Mucosa of descending colon (tissue), 3 donors: ENCODE measurements at regions not wholly inside any gene's neighbourhood (a gene's known extent, or its start where the extent isn't known, plus 50 kb on each side); places are given as distances from the start of the nearest gene placed in this dataset.

ENCODE experiments used
- ATAC-seq: fragments of 200-7000 bp; cut with Tn5 transposase; one replicate; pipeline ENCODE4 v1.9.1; 2020; ENCODE audit warnings: mild to moderate bottlenecking, moderate library complexity
- DNase-seq, 3 donors: peaks; one replicate each; pipeline ENCODE4 v3.0.0-alpha.2; 2020
- H3K36me3 ChIP-seq: fragments of 200-600 bp; one replicate; pipeline ENCODE4 v1.8.0; 2021; ENCODE audit warnings: low read depth, mild to moderate bottlenecking
- H3K4me1 ChIP-seq: fragments of 200-600 bp; one replicate; pipeline ENCODE4 v1.8.0; 2021; ENCODE audit warnings: low read depth, mild to moderate bottlenecking
- H3K4me3 ChIP-seq: fragments of 200-600 bp; one replicate; pipeline ENCODE4 v1.8.0; 2021; ENCODE audit warnings: mild to moderate bottlenecking
- H3K9me3 ChIP-seq: fragments of 200-600 bp; one replicate; pipeline ENCODE4 v1.8.0; 2021; ENCODE audit warnings: mild to moderate bottlenecking
- intact Hi-C, 2 donors: fragments of 100-400 bp; cut with DNase I in 1 of 2; cut with micrococcal nuclease in 1 of 2; formaldehyde crosslinking; loops; one replicate each; pipeline versions ENCODE4 v1.11.0 to v1.11.1; 2022; cut with DNase I, micrococcal nuclease
- TF ChIP-seq, protein P1 (sequence below): fragments of 200-600 bp; IDR thresholded peaks from one replicate; pipeline ENCODE4 v1.8.0; 2022; ENCODE audit warnings: antibody characterized with exemption, mild to moderate bottlenecking
- donor health status: DM: no; HTN: no; CAD: no; lungs with moderate emphysema.
- donor health status: DM: no; HTN: no; CAD: no.
- donor health status: DM: no; HTN: yes; CAD: no.

DNA sequence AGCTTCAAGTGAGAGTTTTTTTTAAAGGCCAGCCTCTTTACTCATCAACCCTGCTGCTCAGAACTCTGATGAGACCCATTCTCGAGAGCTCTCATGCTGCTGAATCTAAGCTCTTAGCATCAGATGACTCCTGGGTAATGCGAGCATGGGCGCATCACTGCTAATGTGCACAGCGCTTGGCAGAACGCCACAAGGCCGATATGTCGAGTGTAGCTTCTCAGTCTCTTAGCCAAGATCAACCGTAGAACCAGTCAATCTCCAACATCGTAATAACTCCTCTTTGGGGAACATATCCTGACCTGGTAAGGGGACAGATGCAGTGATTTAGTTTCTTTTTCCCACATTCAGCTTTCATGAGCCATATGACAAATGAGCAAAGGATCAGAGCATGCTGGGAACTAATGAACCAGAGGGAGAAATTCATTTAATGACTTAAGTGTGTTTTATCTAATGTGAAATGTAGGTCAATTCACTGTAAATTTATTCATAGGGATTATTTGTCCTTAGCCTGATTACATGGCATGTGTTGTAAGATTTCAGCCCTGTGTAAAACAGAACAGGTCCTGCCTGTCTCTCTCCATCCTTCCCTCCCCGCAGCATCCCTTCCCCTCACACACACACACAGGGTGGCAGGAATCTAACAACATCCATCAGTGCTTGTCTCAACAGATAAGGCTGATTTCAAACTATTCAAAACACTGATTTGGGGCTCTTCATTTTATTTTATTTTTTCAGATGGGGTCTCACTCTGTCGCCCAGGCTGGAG lies 195.4 kb upstream of the C2CD4B start:
- Histone ChIP-seq H3K4me1 (no peaks in the 10 kb centered on the region), H3K36me3 (no peaks in the 10 kb centered on the region), H3K9me3 (no peaks in the 10 kb centered on the region), H3K4me3 (no peak overlapping the region)
- no peak for ATAC-seq
- TF ChIP-seq, protein P1, sequence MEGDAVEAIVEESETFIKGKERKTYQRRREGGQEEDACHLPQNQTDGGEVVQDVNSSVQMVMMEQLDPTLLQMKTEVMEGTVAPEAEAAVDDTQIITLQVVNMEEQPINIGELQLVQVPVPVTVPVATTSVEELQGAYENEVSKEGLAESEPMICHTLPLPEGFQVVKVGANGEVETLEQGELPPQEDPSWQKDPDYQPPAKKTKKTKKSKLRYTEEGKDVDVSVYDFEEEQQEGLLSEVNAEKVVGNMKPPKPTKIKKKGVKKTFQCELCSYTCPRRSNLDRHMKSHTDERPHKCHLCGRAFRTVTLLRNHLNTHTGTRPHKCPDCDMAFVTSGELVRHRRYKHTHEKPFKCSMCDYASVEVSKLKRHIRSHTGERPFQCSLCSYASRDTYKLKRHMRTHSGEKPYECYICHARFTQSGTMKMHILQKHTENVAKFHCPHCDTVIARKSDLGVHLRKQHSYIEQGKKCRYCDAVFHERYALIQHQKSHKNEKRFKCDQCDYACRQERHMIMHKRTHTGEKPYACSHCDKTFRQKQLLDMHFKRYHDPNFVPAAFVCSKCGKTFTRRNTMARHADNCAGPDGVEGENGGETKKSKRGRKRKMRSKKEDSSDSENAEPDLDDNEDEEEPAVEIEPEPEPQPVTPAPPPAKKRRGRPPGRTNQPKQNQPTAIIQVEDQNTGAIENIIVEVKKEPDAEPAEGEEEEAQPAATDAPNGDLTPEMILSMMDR = no peak
- intact Hi-C loops = no loop called here
- DNase-seq = no peak

DNA sequence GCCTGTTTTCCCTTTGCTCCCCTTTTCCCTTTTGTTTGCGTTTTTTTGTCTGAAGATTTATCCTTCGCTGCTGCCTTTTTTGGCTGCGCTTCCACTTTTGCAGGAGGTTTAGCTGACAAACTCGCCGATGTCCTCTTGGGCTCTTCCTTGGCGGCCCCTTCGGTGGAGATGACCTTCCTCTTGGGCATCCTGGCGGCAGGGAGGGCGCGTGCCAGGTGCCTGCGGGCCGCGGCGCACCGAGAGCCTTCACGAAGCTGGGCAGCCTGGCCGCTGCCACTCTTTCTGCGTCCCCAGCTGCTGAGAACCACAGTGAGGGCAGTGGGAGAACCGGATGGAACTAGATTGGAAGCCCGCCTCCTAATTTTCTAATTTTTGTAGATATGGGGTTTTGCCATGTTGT lies 197.1 kb upstream of the C2CD4B start:
- no peak for DNase-seq
- no peak for ATAC-seq
- TF ChIP-seq, protein P1 = no peak
- no peaks in the 10 kb centered on the region for H3K36me3 ChIP-seq
- H3K9me3 ChIP-seq = no peaks in the 10 kb centered on the region
- H3K4me1 ChIP-seq = no peaks in the 10 kb centered on the region
- no peak overlapping the region for H3K4me3 ChIP-seq
- intact Hi-C loops = no loop called here

DNA sequence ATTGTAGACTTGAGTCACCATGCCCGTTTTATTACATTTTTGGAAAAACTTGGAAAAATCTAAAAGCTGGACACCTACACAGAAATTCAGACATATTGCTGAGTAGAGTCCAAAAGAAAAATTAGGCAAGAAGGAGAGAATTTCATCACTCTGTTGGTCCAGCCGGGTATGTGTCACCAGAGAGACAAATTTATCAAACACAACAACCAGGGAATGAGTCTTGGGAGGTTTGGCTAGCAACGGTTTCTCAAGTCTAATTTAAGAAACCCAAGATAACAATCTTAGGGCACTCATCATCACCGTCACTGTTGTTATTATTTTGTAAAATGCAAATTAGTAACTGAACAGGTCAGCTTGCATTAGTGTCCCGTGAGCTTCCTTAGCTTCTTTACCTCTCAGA lies 197.5 kb upstream of the C2CD4B start:
- Histone ChIP-seq H3K36me3 (no peaks in the 10 kb centered on the region), H3K9me3 (no peaks in the 10 kb centered on the region), H3K4me3 (no peak overlapping the region), H3K4me1 (no peaks in the 10 kb centered on the region)
- intact Hi-C loops = no loop called here
- TF ChIP-seq, protein P1 = no peak
- DNase-seq = no peak
- ATAC-seq = no peak

DNA sequence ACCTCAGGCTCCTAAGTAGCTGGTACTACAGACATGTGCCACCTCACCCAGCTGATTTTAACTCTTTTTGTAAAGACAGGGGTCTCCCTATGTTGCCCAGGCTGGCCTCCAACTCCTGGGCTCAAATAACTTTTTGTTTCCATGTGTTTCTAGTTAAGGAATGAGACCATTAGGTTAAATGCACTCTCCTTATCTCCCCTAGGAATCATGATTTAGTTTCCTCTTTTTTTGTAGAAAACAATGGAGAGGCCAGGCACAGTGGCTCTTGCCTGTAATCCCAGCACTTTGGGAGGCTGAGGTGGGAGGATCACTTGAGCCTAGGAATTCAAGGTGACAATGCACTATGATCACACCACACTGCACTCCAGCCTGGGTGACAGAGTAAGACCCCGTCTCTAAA lies 198.8 kb upstream of the C2CD4B start:
- DNase-seq (no peak), ATAC-seq (no peak)
- H3K4me3 ChIP-seq = no peak overlapping the region
- intact Hi-C loops = no loop called here
- no peaks in the 10 kb centered on the region for H3K4me1 ChIP-seq
- H3K36me3 ChIP-seq = no peaks in the 10 kb centered on the region
- no peaks in the 10 kb centered on the region for H3K9me3 ChIP-seq
- TF ChIP-seq, protein P1 = no peak

DNA sequence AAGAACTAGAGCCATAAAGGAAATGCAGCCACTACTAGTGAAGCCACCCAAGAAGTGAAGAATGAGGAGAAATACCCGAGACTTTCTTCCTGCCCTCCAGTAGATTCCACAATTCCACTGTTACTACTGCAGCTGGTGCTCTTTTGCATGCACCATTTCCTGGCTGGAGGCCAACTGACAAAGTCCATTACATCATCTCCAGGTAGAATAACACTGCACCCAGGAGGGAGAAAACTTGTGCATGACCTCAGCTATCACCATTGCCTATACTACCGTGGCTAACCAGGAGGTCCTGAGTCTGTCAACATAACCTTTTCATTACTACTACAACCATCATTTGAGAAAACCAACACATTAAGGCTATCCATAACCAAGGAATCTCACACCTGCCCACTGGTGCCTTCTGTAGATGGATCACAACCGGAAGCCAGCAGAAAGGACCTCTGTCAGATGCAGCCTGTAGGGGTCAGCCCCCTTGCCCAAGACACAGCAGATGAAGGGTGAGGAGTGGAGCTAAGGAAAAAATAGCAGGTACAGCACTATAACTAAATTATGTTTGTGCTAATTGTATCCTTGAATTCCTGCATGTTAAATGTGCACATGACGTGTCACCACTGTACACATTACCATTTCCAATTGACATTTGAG lies 200.8 kb upstream of the C2CD4B start:
- H3K4me1 ChIP-seq = no peaks in the 10 kb centered on the region
- ATAC-seq (peak; percentile 84), DNase-seq (peak in 1 of 3 donors; percentile 85)

More for the DNA sequence above, 200.8 kb upstream of the C2CD4B start:
- intact Hi-C loops = no loop called here
- Histone ChIP-seq H3K9me3 (no peaks in the 10 kb centered on the region), H3K36me3 (no peaks in the 10 kb centered on the region), H3K4me3 (no peak overlapping the region)
- TF ChIP-seq, protein P1 = no peak
